ENCODE measurements at regions not wholly inside any gene's neighbourhood (a gene's known extent, or its start where the extent isn't known, plus 50 kb on each side); places are given as distances from the start of the nearest gene placed in this dataset.
"Not testable (repeated sequence)": the region's sequence is repeated elsewhere in the genome, so short reads cannot be mapped to it uniquely, and the experiment has no call there.

DNA sequence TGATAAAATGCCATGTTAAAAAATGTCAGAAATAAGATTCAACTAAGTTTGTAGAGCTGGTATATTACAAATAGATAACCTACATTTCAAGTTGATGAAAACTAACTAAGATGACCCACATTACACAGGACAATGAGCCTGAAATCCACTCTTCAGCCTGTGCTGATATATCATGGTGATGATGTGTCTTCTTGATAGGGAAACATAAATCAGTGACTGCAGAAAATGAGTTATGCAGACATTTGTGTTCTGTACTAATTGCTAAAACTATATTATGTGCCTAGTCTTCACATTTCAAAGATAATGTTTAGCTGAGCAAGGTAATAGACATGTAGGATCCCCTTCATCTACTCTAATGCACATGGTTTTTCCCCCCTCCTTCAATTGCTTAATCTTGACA is 331.6 kb upstream of the F9 start:
- DNase-seq: no peak

DNA sequence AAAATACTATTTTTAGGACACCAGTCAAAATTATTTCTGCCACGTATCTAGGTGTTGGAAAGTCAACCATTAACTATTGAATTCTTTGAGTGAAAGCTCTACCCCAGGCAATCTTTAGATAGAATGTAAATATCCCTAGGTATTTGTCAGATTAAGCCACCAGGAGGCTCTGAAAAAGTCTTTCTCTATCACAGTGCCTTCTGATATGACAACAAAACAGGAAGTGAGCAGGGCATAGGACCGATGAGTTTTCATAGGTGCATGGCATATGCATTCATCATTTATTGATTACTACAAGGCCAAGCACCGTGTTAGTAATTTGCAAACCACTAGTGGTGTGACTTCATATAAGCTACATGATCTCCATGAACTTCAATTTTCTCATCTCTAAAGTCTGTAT is 333.6 kb upstream of the F9 start:
- no peak for DNase-seq

DNA sequence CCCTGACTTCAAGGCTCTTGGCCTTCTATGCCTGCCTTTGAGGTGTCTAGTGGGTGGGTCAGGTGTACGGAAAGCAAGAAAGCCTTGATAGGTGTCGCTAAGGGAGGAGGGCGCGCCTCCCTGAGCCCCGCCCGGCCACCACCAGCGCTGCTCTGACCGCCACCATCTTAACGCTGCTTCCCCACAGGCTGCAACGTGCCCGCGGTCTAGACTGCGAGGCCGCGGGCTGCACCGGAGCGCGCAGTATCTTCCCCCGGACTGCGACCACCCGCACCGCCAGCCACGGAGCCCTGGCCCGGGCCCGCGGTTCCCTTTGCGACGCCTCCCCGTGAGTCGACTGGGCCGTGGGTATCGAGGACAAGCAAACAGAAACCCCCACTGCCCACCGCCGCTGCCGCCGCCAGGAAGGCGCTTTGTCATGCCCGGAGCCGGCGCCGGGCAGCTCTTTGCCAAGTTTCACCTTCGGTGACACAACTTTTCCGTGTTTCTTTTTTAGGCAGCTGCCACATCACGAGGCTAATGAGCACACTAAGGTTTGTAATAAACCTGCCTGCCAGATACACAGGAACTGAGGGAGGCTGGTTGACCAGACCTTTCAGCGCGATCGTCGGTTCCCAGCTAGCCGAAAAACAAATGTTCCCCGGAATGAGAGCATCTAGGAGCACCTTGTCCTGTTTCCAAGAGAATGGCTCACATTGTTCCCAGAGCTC is 335.8 kb upstream of the F9 start:
- DNase-seq: no peak

DNA sequence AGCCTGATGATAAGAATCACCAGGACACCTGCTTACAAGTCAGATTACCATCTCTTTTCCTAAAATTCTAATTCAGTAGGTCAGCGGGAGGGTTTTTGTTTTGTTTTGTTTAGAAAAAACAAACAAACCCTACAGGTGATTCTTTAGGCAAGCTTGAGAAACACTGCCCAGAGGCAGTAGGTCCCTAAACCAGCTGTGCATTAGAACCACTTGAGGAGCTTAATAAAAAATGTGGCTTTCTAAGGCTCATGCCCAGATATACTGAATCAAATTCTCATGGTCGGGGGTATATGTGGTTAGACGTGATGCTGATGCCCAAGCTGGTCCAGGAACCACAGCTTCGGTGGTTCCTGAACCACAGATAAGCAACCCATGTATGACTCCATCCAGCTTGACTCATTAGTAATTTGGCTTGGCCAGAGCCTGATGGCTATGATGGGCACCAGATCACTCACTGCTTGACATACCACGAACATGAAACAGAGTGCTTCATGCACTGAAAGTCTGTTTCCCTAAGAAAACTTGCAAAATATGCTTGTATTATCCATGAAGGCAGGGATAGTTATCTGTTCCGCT is 338.1 kb upstream of the F9 start:
- DNase-seq: no peak

DNA sequence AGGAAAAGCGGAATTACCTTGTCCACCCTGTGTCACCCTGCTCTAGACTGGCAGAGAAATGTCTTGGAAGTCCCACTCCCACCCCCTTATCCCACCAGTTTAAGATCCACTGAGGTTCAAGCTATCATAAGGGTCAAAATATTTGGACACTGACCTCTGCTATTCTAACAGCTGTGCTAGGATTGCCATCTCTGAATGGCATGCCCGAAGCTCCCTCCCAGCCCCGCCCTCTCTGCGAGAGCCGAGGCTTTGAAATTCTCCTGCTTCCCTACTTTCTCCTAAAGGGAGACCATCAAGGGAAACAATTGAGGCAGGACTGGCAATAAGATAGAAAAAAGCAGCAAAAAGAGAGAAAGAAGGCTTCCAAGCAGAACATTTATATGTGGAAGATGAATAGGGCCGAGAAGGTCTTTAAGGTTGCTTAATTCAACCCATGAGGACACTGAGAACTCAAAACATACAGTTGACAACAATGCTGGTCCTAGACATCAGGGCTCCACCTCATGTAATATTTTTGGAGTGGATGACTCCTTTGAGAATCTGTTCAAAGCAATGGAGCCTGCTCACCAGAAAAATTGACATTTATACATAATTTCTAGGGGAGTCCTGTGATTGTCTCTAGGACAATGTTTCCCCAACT is 338.7 kb upstream of the F9 start:
- DNase-seq: no peak

DNA sequence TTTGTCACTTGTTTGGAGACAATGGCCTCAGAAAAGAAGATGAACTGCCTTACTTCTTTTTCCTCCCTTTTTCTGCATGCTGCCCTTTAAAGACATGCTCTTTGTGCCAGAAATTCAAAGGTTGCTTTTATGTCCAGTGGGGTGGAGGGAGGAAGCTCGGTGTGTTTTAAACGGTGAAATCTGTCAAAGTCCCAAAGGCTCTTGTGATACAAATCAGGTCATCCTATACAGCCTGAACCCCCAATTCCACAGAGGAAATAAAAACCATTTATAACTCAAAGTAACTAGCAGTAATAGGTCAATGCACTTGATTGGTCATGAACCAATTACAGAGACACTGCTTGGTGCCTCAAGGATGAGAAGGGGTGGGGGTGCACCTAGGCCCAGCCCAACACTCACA is 339.3 kb upstream of the F9 start:
- no peak for DNase-seq

DNA sequence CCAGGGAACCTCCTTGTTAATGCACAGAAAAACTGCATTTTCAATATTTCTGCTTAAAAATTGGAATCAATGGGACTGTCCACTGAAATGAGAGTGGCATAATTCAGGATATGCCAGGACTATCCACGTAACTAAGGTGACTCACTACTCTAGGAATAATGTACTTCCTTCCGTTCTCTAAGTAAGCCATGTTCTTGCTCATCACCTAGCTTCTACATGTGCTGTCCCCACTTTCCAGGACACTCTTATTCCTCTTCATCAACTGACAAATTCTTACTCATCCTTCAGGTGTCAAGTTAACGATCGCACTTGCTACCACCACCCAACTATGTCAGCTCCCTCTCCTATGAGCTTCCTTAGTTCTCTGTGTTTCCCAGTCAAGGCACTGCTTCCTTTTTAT is 342.8 kb upstream of the F9 start:
- DNase-seq: no peak

DNA sequence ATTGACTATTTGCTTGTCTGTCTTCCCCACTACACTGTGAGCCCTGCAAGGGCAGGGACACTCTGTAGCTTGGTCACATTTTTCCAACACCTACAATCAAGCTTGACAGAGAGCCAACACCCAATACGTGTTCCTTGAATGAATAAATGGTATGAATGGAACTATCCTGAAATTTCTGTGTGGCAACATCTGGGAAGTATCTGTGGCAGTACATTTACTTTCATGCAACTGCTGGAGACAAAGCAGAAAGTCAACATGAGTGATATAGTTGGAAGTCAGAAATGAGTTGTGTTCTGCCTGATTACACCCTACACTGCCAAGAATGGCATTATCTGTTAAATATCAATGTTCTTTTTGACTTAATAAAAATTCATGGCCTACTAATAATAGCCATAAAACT is 343.5 kb upstream of the F9 start:
- no peak for DNase-seq

DNA sequence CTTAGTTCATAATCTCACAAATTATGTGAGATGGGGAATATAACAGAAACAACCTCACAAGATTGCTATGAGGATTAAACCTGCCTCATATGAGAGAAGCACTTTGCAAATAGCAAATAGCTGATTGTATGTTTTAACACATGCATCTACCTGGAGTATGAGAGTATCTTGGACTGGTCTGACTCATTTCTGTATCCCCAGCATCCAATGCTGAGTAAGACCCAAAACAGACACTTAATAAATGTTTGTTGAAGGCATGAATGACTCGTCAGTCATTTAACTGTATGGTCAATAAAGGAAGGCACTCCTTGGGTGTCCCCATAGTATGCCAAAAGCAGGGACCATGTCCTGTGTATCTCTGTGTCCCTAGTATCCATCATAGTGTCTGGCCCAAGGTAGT is 350.9 kb upstream of the F9 start:
- DNase-seq: no peak

DNA sequence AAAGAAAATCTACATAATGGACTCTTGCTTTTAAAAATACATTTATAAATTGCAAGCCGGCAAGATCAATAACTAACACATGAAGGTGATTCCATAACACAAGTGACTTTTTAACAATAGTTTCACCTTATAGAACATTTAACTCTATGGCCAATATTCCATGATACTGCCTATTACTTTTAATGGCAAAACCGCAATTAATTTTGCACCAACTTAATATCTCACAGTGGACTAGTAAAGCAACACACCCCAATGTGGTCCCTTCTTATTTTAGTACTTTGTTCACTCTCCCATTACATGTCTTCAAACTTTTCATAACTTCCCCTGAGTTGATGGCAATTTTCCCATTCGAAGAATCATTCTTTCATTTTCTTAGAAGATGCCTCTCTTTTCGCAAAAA is 351.6 kb upstream of the F9 start:
- no peak for DNase-seq

DNA sequence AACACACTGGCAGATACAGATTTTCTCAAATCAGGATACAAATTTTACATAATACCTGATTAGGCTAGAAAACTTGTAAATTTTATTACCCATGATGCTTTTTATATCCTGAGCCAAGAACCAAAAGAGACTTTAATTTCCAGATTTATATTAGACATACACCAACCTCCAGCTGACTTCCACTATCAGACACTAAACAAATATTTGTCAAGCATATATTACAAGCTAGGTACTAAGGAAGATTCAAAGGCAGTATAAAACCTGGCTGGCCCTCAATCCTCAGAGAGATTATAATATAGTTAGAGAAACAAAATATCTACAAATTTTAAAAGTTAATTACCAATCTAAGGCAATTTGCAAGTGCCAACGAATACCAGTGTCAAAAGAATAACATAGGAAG is 357.8 kb upstream of the F9 start:
- no peak for DNase-seq

DNA sequence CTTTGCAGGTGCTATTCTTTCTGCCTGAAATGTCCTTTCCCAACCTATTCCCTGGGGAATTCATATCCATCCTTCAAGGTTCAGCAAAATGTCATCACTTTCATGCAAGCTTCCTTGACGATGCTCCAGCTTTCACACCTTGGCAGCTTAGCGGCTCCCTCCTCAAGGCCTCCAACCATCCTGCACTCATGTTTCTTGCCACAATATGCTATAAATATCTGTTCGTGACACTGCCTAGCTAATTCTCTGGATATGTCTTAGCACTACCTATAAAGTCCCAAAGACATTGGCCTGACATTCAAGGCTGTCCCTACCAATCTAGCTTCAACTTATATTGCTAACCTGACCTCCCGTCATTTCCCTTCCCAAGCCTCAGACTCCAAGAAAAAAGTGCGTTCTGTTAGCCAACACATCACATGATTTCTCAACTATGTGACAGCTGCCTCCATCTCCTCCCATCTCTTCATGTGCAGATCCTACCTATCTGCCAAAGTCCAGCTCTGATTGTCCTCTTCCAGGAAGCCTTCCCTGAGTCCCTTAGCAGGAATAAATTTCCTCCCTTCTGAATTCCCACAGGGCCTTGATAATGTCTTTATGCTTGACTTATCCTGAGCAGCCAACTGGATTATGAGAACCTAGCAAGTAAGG is 359.9 kb upstream of the F9 start:
- no peak for DNase-seq

DNA sequence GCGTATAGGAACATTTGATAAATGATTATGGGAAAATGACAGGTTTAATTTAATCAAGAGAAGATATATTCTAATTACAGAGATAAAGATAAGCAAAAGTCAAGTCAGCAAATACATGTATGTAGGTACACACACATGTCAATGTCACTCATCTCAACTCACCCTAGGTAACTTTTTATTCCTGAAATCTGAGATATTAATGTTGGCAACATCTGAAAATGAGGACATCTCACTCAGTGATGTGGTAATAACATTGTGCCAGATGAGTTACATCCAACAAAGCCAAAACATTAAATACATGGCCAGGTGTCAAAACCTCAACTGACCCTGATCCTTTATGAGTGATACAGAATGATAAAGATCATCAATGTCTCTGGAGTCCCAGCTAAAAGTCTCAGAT is 363.3 kb upstream of the F9 start:
- DNase-seq: no peak

DNA sequence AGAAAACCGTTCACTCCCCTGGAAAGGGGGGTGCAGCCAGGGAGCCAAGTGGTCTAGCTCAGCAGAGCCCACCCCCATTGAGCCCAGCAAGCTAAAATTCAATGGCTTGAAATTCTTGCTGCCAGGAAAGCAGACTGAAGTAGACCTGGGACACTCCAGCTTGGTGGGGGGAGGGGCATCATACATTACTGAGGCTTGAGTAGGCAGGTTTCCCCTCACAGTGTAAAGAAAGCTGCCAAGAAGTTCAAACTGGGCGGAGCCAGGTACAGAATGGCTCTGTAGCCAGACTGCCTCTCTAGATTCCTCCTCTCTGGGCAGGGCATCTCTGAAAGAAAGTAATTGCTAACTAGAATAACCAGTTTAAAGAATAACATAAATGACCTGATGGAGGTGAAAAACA is 372.3 kb upstream of the F9 start:
- DNase-seq: no peak

DNA sequence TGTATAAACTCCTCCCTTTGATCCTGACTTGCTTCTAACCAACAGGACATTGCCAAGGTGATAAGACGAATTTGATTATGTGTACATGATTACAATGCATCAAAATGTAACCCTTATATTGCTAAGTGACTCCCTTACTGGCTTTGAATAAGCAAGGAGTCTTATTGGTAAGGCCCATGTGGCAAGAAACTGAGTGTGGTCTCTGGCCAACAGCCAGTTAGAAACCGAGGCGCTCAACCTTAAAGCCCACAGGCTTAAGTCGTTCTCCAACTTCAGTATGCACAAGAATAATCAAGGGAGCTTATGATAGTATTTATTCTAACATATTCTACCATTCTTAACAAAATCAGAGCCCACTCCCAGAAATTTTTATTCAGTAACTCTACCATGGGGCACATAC is 374.2 kb upstream of the F9 start:
- no peak for DNase-seq

DNA sequence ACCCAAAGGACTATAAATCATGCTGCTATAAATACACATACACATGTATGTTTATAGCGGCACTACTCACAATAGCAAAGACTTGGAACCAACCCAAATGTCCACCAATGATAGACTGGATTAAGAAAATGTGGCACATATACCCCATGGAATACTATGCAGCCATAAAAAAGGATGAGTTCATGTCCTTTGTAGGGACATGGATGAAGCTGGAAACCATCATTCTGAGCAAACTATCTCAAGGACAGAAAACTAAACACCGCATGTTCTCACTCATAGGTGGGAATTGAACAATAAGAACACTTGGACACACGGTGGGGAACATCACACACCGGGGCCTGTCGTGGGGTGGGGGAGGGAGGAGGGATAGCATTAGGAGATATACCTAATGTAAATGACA is 383.9 kb upstream of the F9 start:
- DNase-seq: not testable (repeated sequence)

DNA sequence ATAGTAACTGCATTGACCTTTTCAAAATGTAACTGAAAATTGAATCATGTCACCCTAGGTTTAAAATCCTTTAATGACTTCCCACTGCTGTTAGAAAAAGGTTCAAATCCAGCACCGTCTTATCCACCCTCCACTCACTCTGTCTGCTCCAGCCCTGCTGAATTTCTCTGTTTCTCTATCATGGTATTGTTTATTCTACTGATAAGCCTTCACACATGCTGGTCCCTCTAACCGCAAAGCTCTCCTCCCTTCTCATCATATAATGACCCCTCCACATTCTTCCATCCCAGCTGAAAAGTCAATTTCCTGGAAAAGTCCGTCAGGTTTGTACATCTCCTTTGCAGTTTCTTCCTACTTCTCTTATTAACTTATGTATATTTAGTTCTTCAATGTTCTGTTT is 389.2 kb upstream of the F9 start:
- no peak for DNase-seq

DNA sequence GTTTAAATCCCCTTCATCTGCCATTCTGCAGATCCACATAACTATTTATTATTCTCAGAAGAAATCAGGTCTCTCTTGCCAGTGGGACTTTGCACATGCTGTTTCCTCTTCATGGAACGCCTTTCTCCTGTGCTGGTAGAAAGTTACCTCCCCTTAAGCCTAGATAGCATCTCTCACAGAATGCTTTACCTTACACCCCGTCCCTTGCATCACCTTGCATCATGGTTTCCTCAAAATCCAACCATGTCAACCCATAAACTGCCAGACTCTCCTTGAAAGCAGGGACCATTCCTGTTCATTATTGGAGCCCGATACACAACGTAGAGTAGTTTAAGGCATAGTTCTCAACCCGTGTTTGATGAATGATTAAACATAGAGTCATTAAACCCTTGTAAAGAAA is 396.2 kb upstream of the F9 start:
- no peak for DNase-seq

DNA sequence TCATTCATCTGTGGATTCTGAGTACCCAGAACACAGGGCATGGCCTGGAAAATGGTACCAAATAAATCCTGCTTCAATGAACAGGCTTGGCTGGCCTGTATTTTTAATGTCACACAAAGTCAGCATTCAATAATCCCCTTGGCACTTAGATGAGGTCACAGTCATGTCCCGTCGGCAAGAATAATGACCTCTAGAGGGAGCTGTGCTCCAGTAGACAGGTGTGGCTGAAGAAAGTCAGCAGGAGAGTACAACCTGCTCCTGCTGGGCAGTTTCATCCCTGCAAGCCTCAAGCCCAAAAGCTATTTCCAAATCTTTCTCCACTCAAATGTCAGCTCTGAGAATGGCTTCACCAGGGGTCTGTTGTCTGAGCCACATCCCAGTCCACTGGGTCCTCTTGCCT is 404.0 kb upstream of the F9 start:
- DNase-seq: no peak

DNA sequence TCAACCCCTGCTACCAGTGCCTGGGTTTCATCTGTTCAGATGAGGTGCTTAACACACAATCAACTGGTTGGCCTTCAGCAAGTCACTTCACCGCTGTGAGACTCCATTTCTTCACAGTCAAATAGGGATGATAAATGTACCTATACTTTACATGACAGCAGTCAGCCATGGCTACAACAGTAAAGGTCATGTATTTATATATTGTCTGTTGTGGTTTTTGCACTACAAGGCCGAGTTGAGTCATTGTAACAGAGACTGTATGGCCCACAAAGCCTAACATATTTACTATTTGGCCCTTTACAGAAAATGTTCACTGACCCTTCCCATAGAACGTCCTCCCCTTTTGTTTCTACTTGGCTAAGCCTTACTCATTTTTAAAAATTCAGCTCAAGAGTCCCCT is 404.6 kb upstream of the F9 start:
- DNase-seq: no peak

DNA sequence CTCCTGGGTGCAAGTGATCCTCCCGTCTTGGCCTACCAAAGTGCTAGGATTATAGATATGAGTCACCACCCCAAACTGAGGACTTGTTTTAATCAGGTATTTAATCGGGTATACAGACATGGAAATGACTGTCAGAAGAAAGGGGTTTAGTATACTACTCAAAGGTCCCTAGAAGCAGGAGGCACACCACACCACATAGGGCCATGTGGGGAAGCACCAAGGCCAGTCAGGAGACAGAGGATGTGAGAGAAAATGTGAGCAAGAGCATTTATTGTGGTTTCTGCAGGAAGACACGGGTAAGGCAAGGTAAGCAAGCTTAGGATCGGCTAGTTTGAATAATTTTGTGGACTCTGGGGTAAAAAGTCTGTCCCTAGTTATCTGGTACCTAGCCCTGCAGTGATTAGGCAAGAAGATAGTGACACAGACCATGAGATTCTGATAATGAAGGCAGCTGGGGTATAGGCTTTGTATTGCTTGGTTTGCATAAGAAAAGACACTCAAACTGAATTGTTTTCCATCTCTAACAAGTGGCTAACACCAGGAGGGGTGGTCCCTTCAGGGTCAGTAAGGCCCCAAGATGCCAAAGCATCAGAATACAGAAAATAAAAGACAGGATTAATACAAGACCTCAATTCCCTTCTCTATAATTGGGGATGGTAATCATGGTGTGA is 408.8 kb upstream of the F9 start:
- no peak for DNase-seq

DNA sequence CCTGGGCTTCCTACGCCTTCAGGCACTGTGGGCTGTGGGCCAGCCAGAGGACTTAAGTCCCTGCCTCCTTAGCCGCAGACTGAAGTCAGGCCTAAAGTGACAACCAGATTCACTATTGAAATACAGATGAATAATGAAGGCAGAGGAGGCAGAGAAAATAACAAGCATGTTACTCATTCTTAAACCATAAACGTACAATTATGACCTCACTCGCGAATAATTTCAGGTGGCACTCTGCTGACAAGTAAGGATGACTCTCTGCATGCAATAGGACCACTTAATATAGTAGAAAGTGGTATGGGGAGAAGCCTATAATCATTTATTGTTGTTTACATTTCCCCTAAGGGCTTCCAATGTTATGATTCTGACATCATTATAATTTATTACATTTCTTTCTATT is 409.2 kb upstream of the FGF13 start:
- no peak for DNase-seq

DNA sequence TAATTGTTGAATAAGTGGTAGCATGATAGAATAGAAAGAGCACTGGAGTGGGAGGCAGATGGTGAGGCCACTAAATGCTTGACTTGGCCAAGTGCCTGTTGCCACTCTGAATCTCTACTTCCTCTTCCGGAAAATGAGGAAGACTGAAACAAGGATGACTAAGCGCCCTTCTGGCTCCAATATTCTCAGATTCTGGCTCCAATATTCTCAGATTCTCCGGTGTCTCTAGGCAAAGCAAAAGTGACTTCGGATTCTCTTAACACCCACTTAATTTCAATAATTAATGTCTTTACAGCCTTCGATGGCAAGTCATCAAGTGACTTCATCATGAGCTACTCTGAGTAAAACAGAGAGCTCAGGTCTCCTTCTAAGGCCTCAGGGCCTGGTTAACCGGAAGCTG is 402.2 kb upstream of the FGF13 start:
- no peak for DNase-seq

DNA sequence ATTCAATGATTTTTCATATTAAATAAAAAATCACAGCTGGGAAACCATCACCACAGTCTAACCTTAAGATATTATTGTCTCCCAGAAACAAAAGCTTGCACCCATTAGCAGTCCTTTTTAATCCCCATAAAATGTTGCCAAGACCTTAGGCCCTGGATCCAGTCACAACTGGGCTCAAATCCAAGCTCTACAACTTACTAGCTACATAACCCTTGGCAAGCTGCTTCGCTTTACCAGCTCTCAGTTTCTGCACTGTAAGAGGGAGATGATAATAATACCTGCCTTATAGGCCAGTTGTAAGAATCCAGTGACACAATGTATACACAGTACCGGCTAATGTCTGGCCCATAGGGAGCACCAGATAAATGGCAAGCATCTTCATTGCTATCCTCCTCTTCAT is 400.9 kb upstream of the FGF13 start:
- DNase-seq: no peak
